Muscle of leg (tissue), 3 donors: ENCODE measurements at regions not wholly inside any gene's neighbourhood (a gene's known extent, or its start where the extent isn't known, plus 50 kb on each side); places are given as distances from the start of the nearest gene placed in this dataset.

Source experiments
- DNase-seq: peaks from one replicate; pipeline ENCODE4 v3.0.0; 2013
- H3K27ac ChIP-seq: one replicate; pipeline ENCODE4 v1.5.1; 2013; ENCODE audit warnings: mild to moderate bottlenecking, low read length, control low read depth
- H3K27me3 ChIP-seq: one replicate; pipeline ENCODE4 v1.6.1; 2013; ENCODE audit warnings: low read length; ENCODE audit not compliant: control insufficient read depth, insufficient read depth
- H3K36me3 ChIP-seq: one replicate; pipeline ENCODE4 v1.6.1; 2013; ENCODE audit warnings: low read length; ENCODE audit not compliant: control insufficient read depth, insufficient read depth
- H3K4me1 ChIP-seq: one replicate; pipeline ENCODE4 v1.6.1; 2013; ENCODE audit warnings: low read length; ENCODE audit not compliant: control insufficient read depth, insufficient read depth
- H3K4me3 ChIP-seq: one replicate; pipeline ENCODE4 v1.5.1; 2013; ENCODE audit warnings: low read length, control low read depth
- H3K9me3 ChIP-seq: replicated peaks from 2 replicates; pipeline ENCODE4 v1.6.1; 2013; ENCODE audit warnings: low read depth, low read length; ENCODE audit not compliant: control insufficient read depth
- WGBS: methylation state at CpG from one replicate; pipeline ENCODE4 v1.1.5; 2013; ENCODE audit warnings: missing lambda C conversion rate; ENCODE audit not compliant: insufficient coverage; 5-methylcytosine and 5-hydroxymethylcytosine counted together

DNA sequence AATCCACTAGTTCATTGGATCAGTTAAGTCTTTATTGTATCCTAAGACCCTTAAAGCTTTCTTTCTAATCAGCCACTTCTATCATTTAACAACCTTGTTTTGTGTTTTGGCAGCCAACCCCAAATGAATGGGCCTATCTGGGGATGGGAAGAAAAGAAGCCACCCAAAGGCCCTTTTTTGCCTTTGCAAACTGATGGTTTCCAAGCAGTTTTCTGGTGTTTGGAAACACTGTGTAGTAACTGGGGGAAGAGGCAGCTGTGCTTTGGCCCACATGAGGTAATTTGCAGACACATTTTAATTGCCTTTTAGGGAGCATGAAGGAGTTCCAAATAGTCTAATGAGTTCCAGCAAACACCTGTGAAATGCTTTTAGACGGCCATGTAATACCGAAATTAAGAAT, 1751.3 kb upstream of the WWC1 start:
- Histone ChIP-seq H3K27ac (no peak overlapping the region), H3K27me3 (no peaks in the 10 kb centered on the region), H3K4me3 (no peak overlapping the region), H3K9me3 (no peaks in the 10 kb centered on the region), H3K36me3 (no peaks in the 10 kb centered on the region), H3K4me1 (no peaks in the 10 kb centered on the region)
- no CpG with 5 or more reads among the region's 2 CpGs for WGBS
- DNase-seq, result peak; percentile 37

DNA sequence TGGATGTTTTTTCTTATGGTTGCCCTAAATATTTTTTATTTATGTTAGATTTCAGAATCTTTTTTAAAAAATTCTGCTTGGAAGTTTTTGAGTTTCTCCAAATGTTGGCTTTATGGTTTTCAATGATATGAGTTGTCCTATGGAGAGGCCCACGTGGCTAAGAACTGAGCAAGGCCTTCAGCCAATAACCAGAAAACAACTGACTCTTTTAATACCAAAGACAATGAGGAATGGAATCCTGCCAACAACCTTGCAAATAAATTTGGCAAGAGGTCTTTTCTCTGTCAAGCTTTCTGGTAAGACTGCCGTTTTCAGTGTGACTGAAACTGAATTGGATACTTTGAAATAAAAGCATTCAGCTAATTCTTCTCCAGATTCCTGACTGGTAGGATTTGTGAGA, 1740.1 kb upstream of the WWC1 start:
- H3K36me3 ChIP-seq, result no peaks in the 10 kb centered on the region
- H3K9me3 ChIP-seq, result no peaks in the 10 kb centered on the region
- no peak overlapping the region for H3K27ac ChIP-seq
- no CpG with 5 or more reads among the region's 2 CpGs for WGBS
- no peaks in the 10 kb centered on the region for H3K4me1 ChIP-seq
- H3K4me3 ChIP-seq, result no peak overlapping the region
- H3K27me3 ChIP-seq, result no peaks in the 10 kb centered on the region
- peak; percentile 18 for DNase-seq

DNA sequence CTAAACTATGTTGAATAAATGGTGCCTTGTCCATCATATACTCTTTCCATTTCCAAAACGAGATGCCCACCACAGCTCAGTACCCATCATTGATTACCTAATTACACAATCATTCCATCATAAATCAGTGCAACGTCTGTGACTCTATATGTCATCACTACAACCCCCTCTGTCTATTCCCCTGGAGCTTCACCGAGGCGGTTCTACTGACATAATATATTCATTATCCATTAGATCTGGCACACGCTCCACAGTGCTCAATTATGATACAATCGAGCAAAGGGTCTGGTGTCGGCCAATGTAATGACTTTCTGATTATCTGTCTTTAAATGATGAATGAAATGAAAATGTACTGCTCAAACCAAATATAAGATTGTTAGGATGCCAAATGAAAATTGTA, 1737.7 kb upstream of the WWC1 start:
- no peak overlapping the region for H3K27ac ChIP-seq
- H3K36me3 ChIP-seq, result no peaks in the 10 kb centered on the region
- DNase-seq, result no peak
- WGBS, result 92% methylated on average over 1 of the region's 7 CpGs
- H3K27me3 ChIP-seq, result no peaks in the 10 kb centered on the region
- H3K9me3 ChIP-seq, result no peaks in the 10 kb centered on the region
- H3K4me1 ChIP-seq, result no peaks in the 10 kb centered on the region
- no peak overlapping the region for H3K4me3 ChIP-seq

DNA sequence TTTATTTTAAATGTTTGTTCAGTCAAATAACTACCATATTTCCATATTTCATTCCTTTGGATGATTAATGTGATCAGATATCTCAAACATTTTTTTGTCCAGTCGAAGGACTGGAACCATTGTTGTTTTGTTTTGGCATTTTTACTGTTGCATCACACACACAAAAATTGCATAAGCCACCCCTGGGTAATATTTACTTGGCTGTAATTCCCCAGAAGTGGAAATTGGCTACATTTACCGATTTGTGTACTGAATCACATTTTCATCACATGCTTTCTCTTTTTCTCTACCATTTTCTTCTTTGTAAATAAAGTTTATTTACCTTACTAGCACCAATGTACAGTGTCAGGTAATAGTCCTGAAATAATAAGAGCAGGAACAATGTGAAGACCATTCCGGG, 1729.7 kb upstream of the WWC1 start:
- H3K4me3 ChIP-seq, result no peak overlapping the region
- peak; percentile 4 for DNase-seq
- WGBS, result no CpG with 5 or more reads among the region's 3 CpGs

DNA sequence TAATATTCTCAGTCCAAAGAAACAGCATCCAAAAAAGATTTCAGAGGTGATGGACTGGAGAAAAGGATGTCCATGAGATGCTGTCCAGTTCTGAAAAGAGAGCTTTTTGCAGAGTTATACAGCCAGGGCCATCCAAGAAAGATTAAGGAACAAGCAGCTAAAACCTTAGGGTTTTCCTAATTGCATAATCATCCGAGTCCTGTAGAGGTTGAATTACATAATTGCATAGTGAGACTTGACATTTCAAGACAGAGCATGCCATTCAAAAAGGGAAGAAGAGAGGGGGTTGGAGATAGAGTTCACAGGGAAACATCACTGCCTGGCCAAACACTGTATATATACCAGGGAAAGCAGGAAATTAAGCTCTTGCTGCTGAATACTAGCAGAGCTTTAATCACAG, 1729.2 kb upstream of the WWC1 start:
- no peaks in the 10 kb centered on the region for H3K4me1 ChIP-seq
- no CpG with 5 or more reads among the region's 1 CpG for WGBS
- peak; percentile 38 for DNase-seq
- H3K36me3 ChIP-seq, result no peaks in the 10 kb centered on the region
- H3K9me3 ChIP-seq, result peaks cover 3% of the 10 kb centered on the region
- no peak overlapping the region for H3K27ac ChIP-seq
- H3K27me3 ChIP-seq, result no peaks in the 10 kb centered on the region
- no peak overlapping the region for H3K4me3 ChIP-seq

More for the DNA sequence above, 1729.7 kb upstream of the WWC1 start:
- Histone ChIP-seq H3K36me3 (no peaks in the 10 kb centered on the region), H3K27ac (no peak overlapping the region), H3K9me3 (peaks cover 3% of the 10 kb centered on the region), H3K27me3 (no peaks in the 10 kb centered on the region), H3K4me1 (no peaks in the 10 kb centered on the region)

DNA sequence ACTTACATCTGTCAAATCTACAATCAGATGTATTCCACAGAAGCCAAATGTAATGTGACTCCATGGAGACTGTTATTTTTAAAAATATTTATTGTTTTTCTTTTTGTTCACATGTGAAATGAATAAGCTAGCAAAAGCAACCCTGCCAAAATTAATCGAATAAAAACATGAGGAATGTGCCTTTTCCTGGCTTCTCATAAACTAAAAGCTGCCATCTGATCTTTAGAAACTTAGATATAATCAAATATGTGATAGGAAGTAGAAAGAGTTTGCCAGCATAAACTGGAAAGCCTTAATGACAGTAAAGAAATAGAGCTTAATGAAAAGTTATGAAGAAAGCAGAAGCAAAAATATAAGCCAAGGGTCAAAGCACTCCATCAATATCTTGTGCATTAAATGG, 1724.7 kb upstream of the WWC1 start:
- H3K4me1 ChIP-seq, result no peaks in the 10 kb centered on the region
- peak; percentile 5 for DNase-seq
- no CpG with 5 or more reads among the region's 1 CpG for WGBS
- no peaks in the 10 kb centered on the region for H3K27me3 ChIP-seq
- H3K27ac ChIP-seq, result no peak overlapping the region
- no peaks in the 10 kb centered on the region for H3K36me3 ChIP-seq
- no peaks in the 10 kb centered on the region for H3K9me3 ChIP-seq
- H3K4me3 ChIP-seq, result no peak overlapping the region

DNA sequence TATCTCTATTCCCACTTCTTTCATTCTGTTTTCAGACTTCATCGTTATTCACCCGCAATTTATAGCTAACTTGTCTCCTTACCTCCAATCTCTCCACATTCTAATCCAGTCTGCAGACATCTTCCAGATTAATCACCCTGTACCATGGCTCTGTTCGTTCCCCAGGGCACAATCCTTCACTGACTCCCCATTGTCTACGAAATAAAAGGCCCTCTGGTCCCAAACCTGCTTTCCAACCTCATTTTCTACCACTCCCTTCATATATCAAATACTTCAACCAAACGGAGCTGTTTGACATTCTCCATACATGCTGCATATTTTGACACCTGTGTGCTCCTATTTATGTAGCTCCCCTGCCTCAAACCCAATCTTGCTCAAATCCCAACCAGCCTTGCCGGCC, 1720.6 kb upstream of the WWC1 start:
- Histone ChIP-seq H3K4me1 (no peaks in the 10 kb centered on the region), H3K36me3 (no peaks in the 10 kb centered on the region), H3K4me3 (no peak overlapping the region), H3K9me3 (no peaks in the 10 kb centered on the region), H3K27ac (no peak overlapping the region), H3K27me3 (no peaks in the 10 kb centered on the region)
- no peak for DNase-seq
- WGBS, result 76% methylated on average over 5 of the region's 6 CpGs

DNA sequence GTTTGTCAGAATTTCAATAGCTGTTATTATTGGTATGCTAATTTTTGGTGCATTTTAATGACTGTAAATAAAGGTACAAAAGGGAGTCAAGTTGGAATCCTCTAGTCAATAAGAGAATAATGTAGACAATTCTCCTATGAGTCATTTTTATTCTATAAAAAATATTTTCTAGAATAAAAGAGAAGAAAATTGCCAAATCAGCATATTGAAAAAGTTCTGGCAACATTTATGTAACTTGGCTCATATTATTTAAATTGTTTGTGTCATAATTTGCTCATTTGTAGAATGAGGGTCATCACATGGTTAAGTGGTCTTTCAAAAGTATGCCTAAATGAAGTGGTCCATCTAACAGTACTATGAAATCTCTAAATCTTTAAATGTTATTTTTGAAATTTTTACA, 1719.8 kb upstream of the WWC1 start:
- H3K36me3 ChIP-seq, result no peaks in the 10 kb centered on the region
- no peaks in the 10 kb centered on the region for H3K9me3 ChIP-seq
- no peak for DNase-seq
- no peaks in the 10 kb centered on the region for H3K4me1 ChIP-seq
- H3K27ac ChIP-seq, result no peak overlapping the region
- no peak overlapping the region for H3K4me3 ChIP-seq
- H3K27me3 ChIP-seq, result no peaks in the 10 kb centered on the region

DNA sequence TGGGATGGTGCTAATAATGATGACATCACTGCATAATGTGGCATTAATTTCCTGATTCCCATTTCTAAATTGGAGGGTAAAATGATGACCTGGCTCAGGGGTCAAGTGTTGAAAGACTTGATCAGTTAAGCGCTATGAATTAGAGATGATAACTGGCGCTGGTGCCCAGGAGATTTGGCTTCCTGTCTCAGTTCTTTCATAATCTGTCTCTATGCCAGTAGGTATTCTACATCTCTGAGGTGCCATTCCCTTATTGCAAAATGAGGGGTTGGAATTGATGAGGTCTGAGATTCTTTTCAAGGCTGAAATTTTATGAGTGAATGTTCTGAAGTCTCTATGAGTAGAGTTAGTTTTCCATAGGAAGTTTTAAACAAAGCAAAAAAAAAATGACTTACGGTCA, 1715.1 kb upstream of the WWC1 start:
- no peaks in the 10 kb centered on the region for H3K27me3 ChIP-seq

DNA sequence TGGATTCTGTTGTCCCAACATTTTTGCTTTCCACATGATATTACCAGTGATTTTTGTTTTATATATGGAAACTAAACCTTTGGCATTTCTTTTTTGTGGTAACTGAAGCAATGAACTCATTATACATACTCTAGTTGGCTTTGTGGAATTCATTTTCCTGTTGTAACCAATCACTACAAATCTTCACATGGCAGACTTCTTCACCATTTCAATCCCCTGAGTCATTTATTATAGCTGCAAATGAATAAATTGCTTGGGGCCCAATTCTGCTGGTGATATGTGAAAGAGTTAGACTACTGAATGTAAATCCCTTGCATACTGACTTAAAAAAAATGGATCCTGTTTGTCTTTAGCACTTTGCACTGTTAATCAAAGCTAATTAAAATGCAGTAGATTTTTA, 1709.6 kb upstream of the WWC1 start:
- Histone ChIP-seq H3K9me3 (no peaks in the 10 kb centered on the region), H3K27ac (no peak overlapping the region), H3K36me3 (no peaks in the 10 kb centered on the region), H3K4me3 (no peak overlapping the region), H3K27me3 (no peaks in the 10 kb centered on the region), H3K4me1 (no peaks in the 10 kb centered on the region)
- no peak for DNase-seq

More for the DNA sequence above, 1715.1 kb upstream of the WWC1 start:
- DNase-seq, result no peak
- H3K9me3 ChIP-seq, result no peaks in the 10 kb centered on the region
- H3K4me1 ChIP-seq, result no peaks in the 10 kb centered on the region
- no CpG with 5 or more reads among the region's 3 CpGs for WGBS
- no peak overlapping the region for H3K4me3 ChIP-seq
- H3K36me3 ChIP-seq, result no peaks in the 10 kb centered on the region
- H3K27ac ChIP-seq, result no peak overlapping the region

DNA sequence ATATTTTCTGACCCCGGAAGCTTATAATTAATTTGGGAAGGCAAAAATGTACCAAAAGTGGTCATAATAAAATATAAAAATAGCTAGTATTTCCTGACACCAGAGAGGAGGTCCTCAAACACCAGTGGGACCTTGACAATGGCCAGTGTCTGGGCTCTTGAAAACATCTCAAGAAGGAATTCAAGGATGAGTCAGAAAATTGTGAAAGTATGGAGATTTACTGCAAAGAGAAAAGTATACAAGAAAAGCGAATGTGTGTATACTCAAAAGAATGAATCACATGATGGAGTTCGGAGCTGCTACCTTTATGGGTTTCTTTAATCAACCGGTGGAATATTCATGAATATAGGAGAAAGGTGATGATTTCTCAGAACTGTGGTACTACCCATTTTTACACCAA, 1709.0 kb upstream of the WWC1 start:
- no peak for DNase-seq
- H3K9me3 ChIP-seq, result no peaks in the 10 kb centered on the region
- no peak overlapping the region for H3K27ac ChIP-seq
- 100% methylated on average over 1 of the region's 4 CpGs for WGBS
- H3K27me3 ChIP-seq, result no peaks in the 10 kb centered on the region
- H3K4me3 ChIP-seq, result no peak overlapping the region
- no peaks in the 10 kb centered on the region for H3K36me3 ChIP-seq
- H3K4me1 ChIP-seq, result no peaks in the 10 kb centered on the region
